CD4-positive, alpha-beta T cell (primary cell): ENCODE measurements at regions not wholly inside any gene's neighbourhood (a gene's known extent, or its start where the extent isn't known, plus 50 kb on each side); places are given as distances from the start of the nearest gene placed in this dataset.

Source experiments
- ATAC-seq: fragments of 200-7000 bp; cut with Tn5 transposase; one replicate; pipeline ENCODE4 v1.10.0; 2022; ENCODE audit warnings: mild to moderate bottlenecking; ENCODE audit not compliant: poor library complexity
- CTCF ChIA-PET: fragments of 350-600 bp; sonication (Branson Sonifier 250); formaldehyde crosslinking; loops from one replicate; lab custom pipeline; 2021; ENCODE audit warnings: antibody characterized with exemption, inconsistent platforms; lab: Charles Lee
- POLR2A ChIA-PET: fragments of 350-600 bp; sonication (Branson Sonifier 250); formaldehyde crosslinking; loops from one replicate; lab custom pipeline; 2021; ENCODE audit warnings: antibody characterized with exemption, inconsistent platforms; lab: Charles Lee
- DNase-seq, 14 experiments: peaks; one replicate each; pipeline ENCODE4 v3.0.0-alpha.2; 2013 to 2020; ENCODE audit warnings: mixed read lengths in 2 of 14
- H3K27ac ChIP-seq, 2 donors: one replicate each; pipeline versions ENCODE4 v1.5.1 to v1.7.0; 2013; ENCODE audit warnings: low read length in 2 of 2, low read depth in 1 of 2, mild to moderate bottlenecking in 1 of 2
- H3K27me3 ChIP-seq, 2 experiments: 1 replicate in 1 of 2; 2 replicates in 1 of 2; pipeline versions ENCODE4 v1.6.1 to v1.7.0; 2013; ENCODE audit warnings: low read length in 2 of 2, control low read depth in 1 of 2, mild to moderate bottlenecking in 1 of 2, moderate library complexity in 1 of 2; ENCODE audit not compliant: insufficient read depth in 2 of 2, control insufficient read depth in 1 of 2
- H3K36me3 ChIP-seq: one replicate; pipeline ENCODE4 v1.6.1; 2013; ENCODE audit warnings: low read length, control low read depth; ENCODE audit not compliant: insufficient read depth
- H3K4me1 ChIP-seq: one replicate; pipeline ENCODE4 v1.6.1; 2013; ENCODE audit warnings: low read length, control low read depth; ENCODE audit not compliant: insufficient read depth
- H3K4me3 ChIP-seq: one replicate; pipeline ENCODE4 v1.5.1; 2013; ENCODE audit warnings: mild to moderate bottlenecking, low read length, moderate library complexity
- H3K9me3 ChIP-seq, 2 experiments: 1 replicate in 1 of 2; 2 replicates in 1 of 2; pipeline versions ENCODE4 v1.6.1 to v1.7.0; 2013; ENCODE audit warnings: low read length in 2 of 2, mild to moderate bottlenecking in 2 of 2, control low read depth in 1 of 2, moderate library complexity in 1 of 2; ENCODE audit not compliant: control insufficient read depth in 1 of 2, insufficient read depth in 1 of 2
- H3K27ac Mint-ChIP-seq: one replicate; pipeline ENCODE4 v1.8.0; 2020; ENCODE audit warnings: mixed read lengths
- H3K27me3 Mint-ChIP-seq: one replicate; pipeline ENCODE4 v1.8.0; 2021; ENCODE audit warnings: mixed read lengths
- H3K36me3 Mint-ChIP-seq: one replicate; pipeline ENCODE4 v1.8.0; 2021; ENCODE audit warnings: low read depth, mixed read lengths
- H3K4me1 Mint-ChIP-seq: one replicate; pipeline ENCODE4 v1.8.0; 2021; ENCODE audit warnings: low read depth, mixed read lengths
- H3K4me3 Mint-ChIP-seq: one replicate; pipeline ENCODE4 v1.8.0; 2020; ENCODE audit warnings: mild to moderate bottlenecking, mixed read lengths
- H3K9me3 Mint-ChIP-seq: one replicate; pipeline ENCODE4 v1.8.0; 2020; ENCODE audit warnings: mixed read lengths
- CTCF ChIP-seq: fragments of 200-600 bp; IDR thresholded peaks from one replicate; pipeline ENCODE4 v1.8.0; 2022; ENCODE audit warnings: antibody characterized with exemption, mild to moderate bottlenecking
- intact Hi-C, 2 experiments: fragments of 100-400 bp; cut with DNase I in 1 of 2; cut with micrococcal nuclease in 1 of 2; formaldehyde crosslinking; loops; one replicate each; pipeline versions ENCODE4 v1.15.1 to v1.9.0; 2023 to 2025; cut with DNase I, micrococcal nuclease

GRCh38 chr3:78249294-78249693, 1209.4 kb downstream of the ROBO2 start:
- CTCF ChIA-PET = no interaction called here
- Histone ChIP-seq H3K4me1 (no peaks in the 10 kb centered on the region), H3K4me3 (no peak overlapping the region), H3K27ac (no peak overlapping the region), H3K27me3 (no peaks in the 10 kb centered on the region), H3K36me3 (no peaks in the 10 kb centered on the region), H3K9me3 (peaks cover 5 to 13% of the 10 kb centered on the region in 2 experiments)
- no peak for ATAC-seq
- H3K36me3 Mint-ChIP-seq = no peaks in the 10 kb centered on the region
- H3K4me3 Mint-ChIP-seq = no peak overlapping the region
- TF ChIP-seq CTCF = no peak
- DNase-seq = no peak
- POLR2A ChIA-PET = no interaction called here
- intact Hi-C loops = no loop called here
- no peaks in the 10 kb centered on the region for H3K27me3 Mint-ChIP-seq
- no peak overlapping the region for H3K27ac Mint-ChIP-seq
- no peaks in the 10 kb centered on the region for H3K4me1 Mint-ChIP-seq
- peaks cover 3% of the 10 kb centered on the region for H3K9me3 Mint-ChIP-seq

- Mint-ChIP-seq H3K9me3 (peaks cover 8% of the 10 kb centered on the region), H3K4me1 (no peaks in the 10 kb centered on the region), H3K36me3 (no peaks in the 10 kb centered on the region), H3K27ac (no peak overlapping the region), H3K4me3 (no peak overlapping the region), H3K27me3 (no peaks in the 10 kb centered on the region)
- Histone ChIP-seq H3K4me1 (no peaks in the 10 kb centered on the region), H3K9me3 (peaks cover 0 to 7% of the 10 kb centered on the region in 2 experiments), H3K4me3 (no peak overlapping the region), H3K36me3 (no peaks in the 10 kb centered on the region), H3K27me3 (no peaks in the 10 kb centered on the region), H3K27ac (no peak overlapping the region)
- ChIA-PET CTCF (no interaction called here), POLR2A (no interaction called here)
- no peak for TF ChIP-seq CTCF
- ATAC-seq (no peak), DNase-seq (no peak)
- intact Hi-C loops = no loop called here
These were observed 1214.0 kb downstream of the ROBO2 start for GRCh38 chr3:78253860-78254259.

DNA sequence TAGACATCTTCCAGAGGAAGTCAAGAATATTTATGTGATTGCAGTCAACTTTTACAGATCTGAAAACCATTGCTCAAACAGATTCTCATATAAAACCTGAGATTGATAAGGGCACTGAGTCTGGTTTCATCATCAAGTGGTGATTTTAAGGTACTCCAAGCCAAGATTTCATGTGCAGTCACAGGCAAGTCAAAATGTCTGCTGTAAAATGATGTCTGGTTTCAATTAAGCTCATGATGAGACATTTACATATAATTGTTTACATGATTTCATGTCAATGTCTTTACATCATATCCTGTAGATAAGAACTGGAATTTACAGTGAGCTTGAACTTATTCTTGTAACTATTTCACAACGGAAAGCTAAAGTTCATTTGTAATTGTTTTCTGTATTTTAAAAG, 1215.5 kb downstream of the ROBO2 start:
- Mint-ChIP-seq H3K27ac (no peak overlapping the region), H3K36me3 (no peaks in the 10 kb centered on the region), H3K9me3 (peaks cover 10% of the 10 kb centered on the region), H3K4me1 (no peaks in the 10 kb centered on the region), H3K4me3 (no peak overlapping the region), H3K27me3 (no peaks in the 10 kb centered on the region)
- Histone ChIP-seq H3K4me1 (no peaks in the 10 kb centered on the region), H3K27ac (no peak overlapping the region), H3K9me3 (peaks cover 0 to 1% of the 10 kb centered on the region in 2 experiments), H3K36me3 (no peaks in the 10 kb centered on the region), H3K27me3 (no peaks in the 10 kb centered on the region), H3K4me3 (no peak overlapping the region)
- CTCF ChIA-PET = no interaction called here
- POLR2A ChIA-PET = no interaction called here
- no peak for TF ChIP-seq CTCF
- intact Hi-C loops = no loop called here
- DNase-seq (no peak), ATAC-seq (no peak)
